CD4-positive, alpha-beta T cell treated with Interleukin-4 for 4 hours (primary cell): ENCODE measurements at regions not wholly inside any gene's neighbourhood (a gene's known extent, or its start where the extent isn't known, plus 50 kb on each side); places are given as distances from the start of the nearest gene placed in this dataset.
"Not testable (repeated sequence)": the region's sequence is repeated elsewhere in the genome, so short reads cannot be mapped to it uniquely, and the experiment has no call there.

Experiments
- DNase-seq: peaks from one replicate; pipeline ENCODE4 v3.0.0-alpha.2; 2020

DNA sequence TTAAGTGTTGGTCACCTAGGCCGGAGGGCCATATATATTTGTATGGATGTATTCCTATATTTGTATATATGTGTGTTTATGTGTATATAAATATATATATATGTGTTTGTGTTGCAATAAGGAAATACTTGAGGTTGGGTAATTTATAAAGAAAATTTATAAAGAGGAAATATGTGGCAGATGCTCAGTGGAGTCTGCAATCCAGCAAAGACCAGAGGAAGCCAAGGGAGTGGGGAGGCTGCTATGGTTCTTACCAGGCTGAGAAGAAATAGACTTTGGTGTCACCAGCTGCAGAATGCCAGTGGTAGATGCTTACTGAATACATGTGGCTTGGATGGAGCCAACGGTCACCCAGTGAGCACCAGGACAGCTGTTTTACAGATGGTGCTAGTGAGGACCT, 97.4 kb upstream of the ELOVL5 start:
- DNase-seq, result no peak

DNA sequence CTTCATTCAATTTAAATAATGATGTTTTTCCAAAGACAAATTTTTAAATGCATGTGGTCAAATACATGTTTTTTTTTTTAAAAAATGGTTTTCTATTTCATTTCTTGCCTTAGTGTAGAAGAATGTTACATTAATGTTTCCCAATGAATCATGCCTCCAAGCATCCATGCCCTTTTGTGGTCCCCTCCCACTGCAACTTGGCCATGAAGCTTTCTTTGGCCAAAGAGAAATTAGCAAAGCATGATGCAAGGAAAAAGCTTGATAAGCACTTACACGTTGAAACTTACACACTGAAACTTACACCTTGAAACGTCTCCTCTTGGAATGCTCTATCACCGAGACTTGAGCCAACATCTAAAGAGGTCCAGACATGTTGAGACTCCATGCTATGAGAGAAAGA, 93.0 kb upstream of the ELOVL5 start:
- DNase-seq, result no peak

DNA sequence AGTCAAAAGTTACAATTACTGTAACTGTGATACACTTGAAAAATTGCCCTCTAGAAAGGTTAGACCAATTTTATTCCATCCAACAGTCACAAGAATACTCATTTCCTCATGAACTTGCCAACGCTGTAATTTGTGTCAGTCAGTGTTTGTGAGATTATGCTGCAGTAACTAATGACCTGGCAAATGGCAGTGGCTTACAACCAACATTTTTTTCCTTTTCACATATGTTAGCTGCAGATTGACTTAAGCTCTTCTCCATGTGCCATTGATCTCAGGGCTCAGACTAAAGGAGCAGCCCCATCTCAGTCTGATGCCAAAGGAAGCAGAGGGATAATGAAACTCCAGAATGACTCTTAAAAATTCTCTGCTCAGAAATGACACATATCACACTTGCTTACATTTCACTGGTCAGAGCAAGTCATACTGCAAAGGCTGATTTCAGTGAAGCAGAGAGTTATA, 92.3 kb upstream of the ELOVL5 start:
- DNase-seq, result no peak

DNA sequence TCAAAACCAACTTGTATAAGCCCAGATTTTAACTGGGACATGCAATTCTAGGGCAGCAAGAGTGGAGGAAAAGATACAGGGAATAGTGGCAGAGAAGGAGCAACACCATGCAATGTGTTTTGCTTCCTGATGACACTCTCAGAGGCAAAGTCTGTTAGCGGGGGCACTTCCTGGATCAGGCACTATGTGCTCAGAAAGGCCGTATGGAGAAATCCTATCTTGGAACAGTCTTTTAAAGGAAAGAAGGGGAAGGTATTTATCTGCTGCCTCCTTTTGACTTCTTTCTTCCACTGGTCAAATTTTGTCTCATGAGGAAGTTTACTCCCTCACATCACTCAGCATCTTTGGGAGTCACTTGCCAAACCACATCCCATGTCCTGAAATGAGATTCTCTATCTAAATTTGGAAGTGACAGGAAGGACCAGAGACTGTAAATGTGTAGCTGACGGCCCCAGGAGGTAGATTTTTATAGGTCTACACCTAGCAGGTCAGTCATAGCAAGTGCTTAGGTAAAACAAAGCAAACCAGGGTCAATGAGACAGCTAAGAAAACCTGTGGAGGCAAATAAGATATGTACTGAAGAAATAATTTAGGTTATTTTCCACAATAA, 91.7 kb upstream of the ELOVL5 start:
- no peak for DNase-seq

DNA sequence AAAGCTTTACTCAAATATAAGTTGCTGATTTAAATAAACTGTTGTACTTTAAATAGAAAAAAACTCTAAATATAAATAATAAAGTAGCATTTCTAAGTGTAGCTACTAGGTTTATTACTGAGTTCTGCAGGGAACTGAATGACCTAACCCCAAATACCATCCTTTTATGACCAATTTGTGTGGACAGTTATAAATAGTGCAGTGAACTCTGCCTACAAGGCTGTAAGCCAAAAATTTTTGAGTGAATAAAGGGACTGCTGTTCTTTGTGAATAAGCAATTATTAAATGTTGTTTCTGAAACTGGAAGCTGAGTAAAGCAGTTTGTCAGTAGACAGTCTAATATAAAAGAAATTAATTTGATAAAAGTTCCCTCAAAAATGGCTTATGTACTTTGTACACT, 90.8 kb upstream of the ELOVL5 start:
- no peak for DNase-seq

DNA sequence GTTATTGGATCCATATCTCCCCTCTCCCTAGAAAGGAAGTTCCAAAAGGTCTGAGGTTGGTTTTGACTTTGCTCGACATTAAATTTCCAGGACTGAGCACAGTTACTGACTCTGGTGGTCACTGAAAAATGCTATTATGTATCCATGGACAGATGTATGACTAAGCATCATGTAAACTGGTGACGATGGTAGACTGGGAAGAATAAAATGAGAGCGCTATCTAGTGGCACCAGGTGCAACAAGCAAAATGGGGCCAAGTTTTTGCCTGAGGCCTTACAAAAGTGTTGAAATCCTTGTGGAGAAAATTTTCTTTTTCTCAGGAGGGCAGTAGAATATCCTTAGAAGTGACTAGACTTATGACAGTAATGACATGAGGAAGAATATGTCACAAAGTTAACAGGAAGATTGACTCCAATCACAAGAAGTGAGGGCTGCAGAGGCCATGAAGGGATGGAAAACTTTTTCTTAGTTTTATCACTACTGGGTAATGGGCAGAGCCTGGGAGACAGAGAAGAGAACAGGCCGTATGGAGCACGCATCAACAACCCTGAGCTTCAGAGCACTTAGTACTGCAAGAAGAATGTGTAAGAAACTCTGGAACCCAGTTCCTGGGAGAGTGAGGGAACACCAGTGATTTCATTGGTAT, 88.9 kb upstream of the ELOVL5 start:
- DNase-seq, result peak; percentile 45

DNA sequence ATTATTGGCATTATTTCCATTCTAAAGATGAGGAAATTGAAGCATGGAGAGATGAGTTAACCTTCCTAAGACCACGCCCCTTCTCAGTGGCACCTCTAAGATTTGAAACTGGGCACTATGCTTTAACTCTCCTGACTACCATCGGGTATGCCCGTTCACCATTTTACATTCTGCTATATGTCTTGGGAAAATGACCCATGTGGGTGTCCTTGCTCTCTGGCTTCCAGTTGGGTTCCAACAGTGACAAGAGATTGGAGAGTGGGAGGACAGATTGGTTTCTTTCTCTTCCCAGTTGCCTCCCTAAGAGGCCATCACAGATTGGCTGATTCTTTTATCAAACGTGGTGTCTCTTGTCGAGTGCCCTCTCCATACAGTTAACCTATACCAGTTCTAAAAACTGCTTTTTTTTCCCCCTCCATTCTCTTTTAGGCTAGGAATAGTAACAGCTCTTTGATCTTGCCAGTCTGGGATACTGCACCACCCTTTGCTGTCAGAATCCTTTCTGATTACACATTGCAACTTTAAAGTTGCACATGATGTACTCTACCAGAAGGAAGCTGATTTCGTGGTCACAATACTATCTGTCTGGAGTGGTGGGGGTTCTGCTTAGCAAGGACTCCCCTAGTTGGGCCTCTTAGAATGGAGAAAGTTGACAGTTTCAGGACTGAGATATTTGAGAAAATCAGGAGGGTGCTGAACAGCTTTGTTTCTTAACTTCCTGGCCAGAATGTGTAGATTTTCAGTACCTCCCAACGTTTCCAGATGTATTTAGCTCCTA, 88.0 kb upstream of the ELOVL5 start:
- no peak for DNase-seq

DNA sequence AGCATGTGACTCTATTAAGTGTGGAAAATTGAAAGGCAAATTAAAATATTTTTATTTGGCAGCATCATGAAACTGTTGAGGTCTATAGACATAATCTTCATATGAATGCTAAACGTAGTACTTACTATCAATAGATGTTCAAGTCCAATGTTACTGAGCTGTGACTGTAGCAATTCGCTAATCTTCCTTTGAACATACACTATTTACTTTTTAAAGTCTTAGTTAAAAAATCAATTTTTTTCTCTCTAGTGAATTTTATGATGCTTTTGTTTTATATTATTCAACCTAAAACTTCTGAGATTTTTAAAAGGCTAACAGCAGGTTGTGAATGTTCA, 85.2 kb upstream of the ELOVL5 start:
- DNase-seq, result no peak

DNA sequence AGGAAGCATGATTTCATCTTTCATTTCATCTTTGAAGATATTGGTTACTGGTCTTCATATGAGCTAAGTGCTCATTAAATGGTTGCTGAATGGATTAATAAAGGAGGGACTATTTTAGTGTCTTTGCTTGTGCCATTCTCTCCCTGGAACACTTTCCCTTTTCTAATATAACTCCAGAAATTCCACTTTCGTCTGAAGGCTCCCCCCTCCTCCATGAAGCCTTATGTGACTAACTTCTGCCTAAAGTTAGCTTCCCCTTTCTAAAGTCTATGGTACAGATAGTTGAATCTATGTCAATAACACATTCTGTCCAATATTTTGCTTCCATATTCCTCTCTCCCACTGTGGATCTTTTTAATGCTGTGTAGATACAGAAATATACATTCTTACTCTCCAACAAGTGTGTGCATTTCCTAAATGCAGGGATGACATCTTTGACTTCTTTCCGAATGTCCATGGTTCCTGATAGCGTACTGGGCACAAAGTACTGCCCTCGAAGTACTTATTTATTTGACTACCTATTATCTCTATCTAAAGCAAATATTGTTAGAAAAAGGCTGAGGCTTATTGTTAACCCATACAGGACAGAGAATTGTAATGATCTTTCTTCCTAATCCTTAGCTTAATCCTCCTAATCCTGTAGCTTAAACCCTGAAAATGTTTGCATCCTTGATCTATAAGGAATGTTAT, 84.7 kb upstream of the ELOVL5 start:
- DNase-seq, result no peak

DNA sequence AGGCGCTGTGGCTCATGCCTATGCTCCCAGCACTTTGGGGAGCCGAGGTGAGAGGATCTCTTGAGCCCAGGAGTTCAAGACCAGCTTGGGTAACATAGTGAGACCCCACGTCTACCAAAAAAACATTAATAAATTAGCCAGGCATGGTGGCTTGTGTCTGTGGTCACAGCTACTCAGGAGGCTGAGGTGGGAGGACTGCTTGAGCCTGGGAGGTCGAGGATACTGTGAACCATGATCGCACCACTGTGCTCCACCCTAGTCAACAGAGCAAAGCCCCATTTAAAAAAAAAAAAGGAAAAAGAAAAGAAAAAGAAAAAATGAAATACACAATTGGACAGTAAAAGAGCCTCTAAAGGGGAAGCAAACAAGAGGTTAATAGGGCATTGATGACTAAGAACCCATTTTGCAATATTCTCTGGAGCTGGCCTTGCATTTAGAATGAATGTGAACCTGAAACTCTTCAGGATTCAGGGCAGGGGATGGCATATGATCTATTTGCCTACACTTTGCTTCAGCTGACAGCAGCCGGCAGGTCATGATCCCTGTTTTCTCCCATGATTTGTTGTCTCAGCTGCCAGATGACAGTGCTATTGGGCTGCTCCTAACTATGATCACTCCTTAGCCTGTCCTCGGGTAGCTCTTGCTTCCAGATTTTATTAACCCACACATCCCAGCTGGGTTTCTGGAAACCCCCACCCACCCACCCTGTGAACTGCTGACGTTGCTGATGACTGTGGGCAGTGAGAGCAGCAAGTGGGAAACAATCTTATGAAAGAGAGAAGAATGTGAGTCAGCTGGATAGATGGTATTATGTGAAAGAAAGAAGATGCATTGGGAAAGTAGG, 83.8 kb upstream of the ELOVL5 start:
- DNase-seq, result no peak

DNA sequence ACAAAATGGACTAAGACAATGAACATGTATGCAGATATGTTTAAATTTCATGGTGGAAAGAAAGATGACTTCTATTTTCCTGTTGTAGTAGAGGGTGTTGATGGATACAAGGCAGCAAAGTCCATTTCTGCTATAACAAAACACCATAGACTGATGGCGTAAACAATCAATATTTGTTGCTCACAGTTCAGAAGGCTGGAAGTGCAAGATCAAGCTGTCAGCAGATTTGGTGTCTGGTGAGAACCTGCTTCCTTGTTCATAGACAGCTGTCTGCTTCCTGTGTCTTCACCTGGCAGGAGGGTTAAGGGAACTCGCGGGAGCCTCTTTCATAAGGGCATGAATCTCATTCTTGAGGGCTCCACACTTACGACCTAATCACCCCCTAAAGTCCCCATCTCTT, 83.0 kb upstream of the ELOVL5 start:
- DNase-seq, result no peak

DNA sequence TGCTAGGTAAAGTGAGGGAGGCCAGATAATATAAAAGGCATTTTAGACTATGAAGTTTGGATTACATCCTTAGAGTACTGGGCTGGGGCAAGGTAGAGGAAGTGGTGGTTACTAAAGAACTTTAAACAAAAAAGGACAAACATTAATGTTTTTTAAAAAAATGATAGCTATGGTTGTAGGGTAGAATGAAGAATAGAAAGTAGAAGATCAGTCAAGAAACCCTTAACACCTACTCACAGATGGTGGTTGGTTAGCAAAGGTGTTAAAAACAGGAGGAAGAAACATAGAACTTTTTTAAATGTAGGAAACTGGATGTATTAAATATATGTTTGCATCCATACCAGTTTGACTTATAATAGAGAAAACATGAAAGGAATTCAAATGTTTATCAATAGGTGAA, 80.7 kb upstream of the ELOVL5 start:
- no peak for DNase-seq

DNA sequence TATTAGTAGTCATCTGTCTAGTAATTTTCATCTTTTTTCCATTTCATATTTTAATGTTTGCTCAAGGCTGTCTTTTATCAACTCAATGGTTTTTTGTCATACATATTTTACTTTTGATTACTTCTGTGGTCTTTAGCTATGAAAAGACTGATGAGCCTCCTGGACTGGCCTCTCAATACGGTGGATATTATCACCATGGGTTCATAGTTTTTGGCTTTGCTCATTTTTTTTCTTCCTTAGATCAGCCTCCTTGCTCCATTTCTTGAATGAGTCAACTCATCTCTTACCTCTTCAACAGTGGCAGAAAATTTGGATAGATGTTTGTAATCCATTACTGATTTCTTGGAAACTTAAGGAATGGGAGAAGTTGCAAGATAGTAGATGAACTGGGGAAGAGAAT, 80.1 kb upstream of the ELOVL5 start:
- DNase-seq, result no peak

DNA sequence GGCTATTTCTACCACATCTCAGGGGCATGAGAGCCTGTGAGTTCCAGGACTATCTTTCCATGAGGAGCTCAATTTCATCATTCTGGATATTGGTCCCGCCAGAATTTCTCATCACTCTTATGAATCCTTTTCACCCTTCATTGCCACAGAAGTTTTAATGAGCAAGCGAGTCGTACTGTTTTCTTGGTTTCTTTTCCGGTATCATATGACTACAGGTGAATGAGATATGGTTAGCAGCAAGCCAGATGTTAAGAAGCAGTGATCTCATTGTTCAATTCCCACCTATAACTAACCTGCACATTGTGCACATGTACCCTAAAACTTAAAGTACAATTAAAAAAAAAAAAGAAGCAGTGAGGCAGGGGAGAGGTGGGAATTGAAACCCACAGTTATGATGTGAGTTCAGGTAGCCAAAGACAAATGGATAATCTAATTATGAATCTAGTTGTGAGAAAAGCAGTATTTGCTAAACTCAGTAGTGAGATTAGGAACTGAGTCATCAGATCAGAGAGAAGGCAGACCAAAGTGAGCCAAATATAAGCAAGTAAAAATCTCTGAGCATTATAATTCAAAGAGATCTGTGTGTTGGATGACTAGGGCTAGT, 78.0 kb upstream of the ELOVL5 start:
- no peak for DNase-seq

DNA sequence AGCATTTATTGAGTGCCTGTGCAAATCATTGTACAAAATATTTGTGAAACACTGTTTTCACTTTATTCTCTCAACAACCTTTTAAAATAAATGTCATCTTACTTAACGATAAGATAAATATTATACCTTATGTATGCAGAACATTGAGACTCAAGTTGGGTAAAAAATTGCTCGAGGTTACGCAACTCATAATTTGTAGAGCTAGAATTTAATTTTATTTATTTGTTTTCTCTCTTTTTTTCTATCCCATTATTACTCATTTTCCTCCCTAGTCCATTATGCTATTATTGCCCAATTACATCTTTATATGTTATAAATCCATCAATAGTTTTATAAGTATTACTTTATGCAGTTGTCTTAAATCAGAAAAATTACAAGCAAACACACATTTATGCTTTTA, 77.4 kb upstream of the ELOVL5 start:
- no peak for DNase-seq

DNA sequence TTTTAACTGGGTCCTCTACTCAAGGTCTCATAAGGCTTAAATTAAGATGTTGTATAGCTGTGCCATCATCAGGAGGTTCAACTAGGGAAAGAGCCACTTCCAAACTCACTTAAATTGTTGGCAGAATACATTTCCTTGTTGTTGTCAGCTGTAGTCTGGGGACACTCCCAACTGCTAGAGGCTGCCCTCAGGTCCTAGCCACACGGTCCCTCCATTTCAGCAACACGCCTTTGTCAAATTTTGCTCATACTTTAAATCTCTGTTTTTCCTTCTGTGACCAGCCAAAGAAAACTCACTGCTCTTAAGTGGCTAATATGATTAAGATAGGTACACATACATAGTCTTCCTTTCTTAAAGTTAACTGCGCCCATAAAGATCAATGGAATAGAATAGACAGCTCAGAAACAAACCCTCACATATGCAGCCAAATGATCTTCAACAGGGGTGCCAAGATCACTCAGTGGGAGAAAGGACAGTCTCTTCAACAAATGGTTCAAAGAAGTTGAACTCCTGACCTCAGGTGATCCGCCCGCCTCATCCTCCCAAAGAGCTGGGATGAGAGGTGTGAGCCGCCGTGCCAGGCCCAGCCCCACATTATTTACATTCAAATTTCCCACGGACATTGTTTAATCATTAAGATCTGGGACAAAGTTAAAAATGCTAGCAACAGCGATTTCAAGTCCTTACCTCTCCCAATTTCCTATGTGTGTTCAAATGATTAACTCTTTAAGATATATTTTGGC, 76.4 kb upstream of the ELOVL5 start:
- DNase-seq, result no peak

DNA sequence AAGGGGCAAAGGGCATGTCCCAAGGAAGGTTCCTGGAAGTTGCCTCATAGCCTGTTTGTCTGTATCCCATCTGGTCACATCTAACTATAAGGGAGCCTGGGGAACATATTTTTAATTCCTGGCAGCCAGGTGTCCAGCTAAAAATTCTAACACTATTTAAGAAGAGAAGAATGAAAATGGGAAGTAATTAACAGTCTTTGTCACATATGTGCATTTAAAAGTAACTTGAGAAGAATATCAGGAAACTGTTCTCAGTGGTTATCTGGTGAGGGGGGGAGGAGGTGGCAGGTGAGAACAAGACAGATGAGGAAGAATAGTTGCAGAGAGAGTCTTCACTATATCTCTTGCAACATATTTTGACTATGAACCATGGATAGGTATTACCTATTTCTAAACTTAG, 75.5 kb upstream of the ELOVL5 start:
- no peak for DNase-seq

DNA sequence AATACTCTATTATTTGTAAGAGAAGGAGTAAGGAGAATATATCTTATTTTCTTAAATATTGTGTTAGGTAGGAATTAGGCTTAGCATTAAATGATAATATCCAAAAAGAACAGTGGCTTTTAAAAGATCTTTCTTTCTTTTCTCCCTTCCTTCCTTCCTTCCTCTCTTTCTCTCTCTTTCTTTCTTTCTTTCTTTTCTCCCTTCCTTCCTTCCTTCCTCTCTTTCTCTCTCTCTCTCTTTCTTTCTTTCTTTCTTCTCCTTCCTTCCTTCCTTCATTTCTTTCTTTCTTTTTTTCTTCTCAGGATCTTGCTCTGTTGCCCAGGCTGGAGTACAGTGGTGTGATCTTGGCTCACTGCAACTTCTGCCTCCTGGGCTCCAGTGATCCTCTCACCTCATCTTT, 74.8 kb upstream of the ELOVL5 start:
- not testable (repeated sequence) for DNase-seq

DNA sequence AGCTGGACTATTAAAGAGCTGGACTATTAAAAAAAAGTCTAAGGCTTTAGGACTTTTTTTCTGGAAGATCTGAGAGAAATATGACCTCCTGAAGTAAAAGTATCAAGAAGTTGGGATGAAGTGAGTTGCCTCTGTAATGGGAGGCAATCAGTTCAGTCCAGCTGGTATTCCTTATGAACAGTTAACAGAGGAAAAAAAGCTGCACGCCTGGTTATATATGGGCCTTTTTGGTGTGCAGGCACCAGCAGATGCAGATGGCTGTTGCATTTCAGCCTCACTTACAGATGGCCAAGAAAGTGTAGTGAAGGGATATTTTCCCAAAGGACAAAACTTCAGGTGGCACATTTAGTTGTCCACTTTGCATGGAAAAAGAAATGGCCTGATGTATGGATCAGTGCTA, 70.3 kb upstream of the ELOVL5 start:
- DNase-seq, result no peak

DNA sequence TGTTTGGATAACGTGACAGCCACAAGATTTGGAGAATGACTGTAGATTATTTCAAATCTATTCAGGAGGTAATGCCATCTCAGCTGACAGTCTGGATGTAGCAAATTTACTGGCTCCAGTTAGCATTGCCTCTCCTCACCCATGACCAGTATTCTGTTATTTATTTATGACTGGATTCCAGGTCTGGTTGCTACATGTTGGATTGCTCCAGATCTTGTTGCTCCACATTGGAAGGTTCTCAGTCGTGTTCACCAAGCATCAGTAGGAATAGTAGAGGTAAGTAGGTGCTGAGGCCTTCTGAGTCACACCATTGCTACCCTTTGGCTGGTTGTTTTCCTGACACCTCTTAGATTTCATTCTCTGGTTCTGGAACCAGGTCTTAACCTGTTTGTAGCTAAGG, 69.5 kb upstream of the ELOVL5 start:
- no peak for DNase-seq

DNA sequence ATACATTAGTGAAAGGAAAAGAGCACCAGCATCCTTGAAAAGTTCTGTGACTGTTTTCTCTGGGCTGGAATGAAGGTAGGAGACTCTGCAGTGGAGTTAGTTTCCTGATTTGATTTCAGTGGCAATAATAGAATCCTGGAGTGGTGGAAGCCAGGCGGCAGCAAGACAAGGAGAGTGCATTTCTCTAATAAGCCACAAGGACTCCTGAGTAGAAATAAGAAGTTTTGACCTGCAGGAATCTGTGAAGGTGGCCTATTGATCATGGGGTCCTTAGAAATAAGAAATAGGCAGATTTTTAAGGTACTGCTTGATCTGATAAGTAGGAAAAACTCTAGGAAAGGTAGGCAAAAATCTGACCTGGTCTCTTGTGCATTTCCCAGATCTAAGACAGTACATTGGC, 68.4 kb upstream of the ELOVL5 start:
- DNase-seq, result no peak

DNA sequence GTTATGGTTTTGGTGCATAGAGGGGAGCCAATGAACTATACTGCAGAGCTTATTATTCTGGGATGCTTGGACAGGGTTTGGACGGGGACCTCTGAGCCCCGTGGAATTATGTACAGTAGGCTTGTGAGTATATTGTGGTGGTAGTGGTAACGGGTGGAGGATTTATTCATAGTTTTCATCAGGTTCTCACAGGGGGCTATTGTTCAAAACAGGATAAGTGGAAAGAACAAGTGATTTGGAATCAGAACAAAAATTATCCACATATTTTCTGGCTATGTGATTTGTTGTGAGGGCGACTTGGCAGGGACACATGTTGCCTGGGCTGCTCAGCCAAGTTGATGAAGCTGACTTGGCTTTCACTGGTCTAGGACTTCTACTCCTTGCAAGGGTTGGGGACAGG, 64.6 kb upstream of the ELOVL5 start:
- no peak for DNase-seq
